HUES6 (cell line): ENCODE measurements at regions not wholly inside any gene's neighbourhood (a gene's known extent, or its start where the extent isn't known, plus 50 kb on each side); places are given as distances from the start of the nearest gene placed in this dataset.

Experiments used
- H3K27ac ChIP-seq: 2 replicates; pipeline ENCODE4 v1.7.0; 2013; ENCODE audit warnings: low read depth, mild to moderate bottlenecking, low read length, inconsistent platforms
- H3K27me3 ChIP-seq: 2 replicates; pipeline ENCODE4 v1.6.1; 2013; ENCODE audit warnings: low read length; ENCODE audit not compliant: control insufficient read depth, insufficient read depth
- H3K36me3 ChIP-seq: 2 replicates; pipeline ENCODE4 v1.6.1; 2013; ENCODE audit warnings: low read length; ENCODE audit not compliant: control insufficient read depth, insufficient read depth
- H3K4me1 ChIP-seq: 2 replicates; pipeline ENCODE4 v1.6.1; 2013; ENCODE audit warnings: low read length; ENCODE audit not compliant: control insufficient read depth, insufficient read depth
- H3K4me3 ChIP-seq: 2 replicates; pipeline ENCODE4 v1.5.1; 2013; ENCODE audit warnings: low read depth, low read length
- H3K9ac ChIP-seq: one replicate; pipeline ENCODE4 v1.6.1; 2013; ENCODE audit warnings: mild to moderate bottlenecking, low read length
- H3K9me3 ChIP-seq: 2 replicates; pipeline ENCODE4 v1.6.1; 2013; ENCODE audit warnings: low read depth, low read length; ENCODE audit not compliant: control insufficient read depth, insufficient read depth

- Histone ChIP-seq H3K4me1 (no peaks in the 10 kb centered on the region), H3K9ac (no peak overlapping the region), H3K27ac (no peak overlapping the region), H3K27me3 (no peaks in the 10 kb centered on the region), H3K4me3 (no peak overlapping the region), H3K9me3 (no peaks in the 10 kb centered on the region), H3K36me3 (no peaks in the 10 kb centered on the region)
Observed at GRCh38 chr10:131849591-131850382, 51.0 kb upstream of the PPP2R2D start.

GRCh38 chr10:131850383-131850870 is 50.4 kb upstream of the PPP2R2D start:
- Histone ChIP-seq H3K9me3 (no peaks in the 10 kb centered on the region), H3K27ac (no peak overlapping the region), H3K4me1 (no peaks in the 10 kb centered on the region), H3K9ac (no peak overlapping the region), H3K36me3 (no peaks in the 10 kb centered on the region), H3K27me3 (no peaks in the 10 kb centered on the region), H3K4me3 (no peak overlapping the region)
